Neural progenitor cell (in vitro differentiated cells): ENCODE measurements at regions not wholly inside any gene's neighbourhood (a gene's known extent, or its start where the extent isn't known, plus 50 kb on each side); places are given as distances from the start of the nearest gene placed in this dataset.

Experiments
- DNase-seq: peaks from one replicate; pipeline ENCODE4 v3.0.0-alpha.2; 2016; ENCODE audit warnings: low spot score
- H2AFZ ChIP-seq: fragments of 200-600 bp; sonication (generic); replicated peaks from 2 replicates; pipeline ENCODE4 v1.6.1; 2016; ENCODE audit warnings: antibody characterized with exemption
- H3F3A ChIP-seq: fragments of 200-600 bp; sonication (generic); 2 replicates; pipeline ENCODE4 v1.6.1; 2016; ENCODE audit warnings: antibody characterized with exemption, low read depth
- H3K27ac ChIP-seq: fragments of 200-600 bp; sonication (generic); 2 replicates; pipeline ENCODE4 v1.5.1; 2016; ENCODE audit warnings: mild to moderate bottlenecking
- H3K27me3 ChIP-seq: fragments of 200-600 bp; sonication (generic); 2 replicates; pipeline ENCODE4 v1.6.1; 2016; ENCODE audit warnings: mild to moderate bottlenecking, moderate library complexity
- H3K36me3 ChIP-seq: fragments of 200-600 bp; sonication (generic); 2 replicates; pipeline ENCODE4 v1.5.1; 2016
- H3K4me1 ChIP-seq: fragments of 200-600 bp; sonication (generic); 2 replicates; pipeline ENCODE4 v1.6.1; 2016; ENCODE audit warnings: mixed run types
- H3K4me2 ChIP-seq: fragments of 200-600 bp; sonication (generic); 2 replicates; pipeline ENCODE4 v1.6.1; 2016
- H3K4me3 ChIP-seq: fragments of 200-600 bp; sonication (generic); 2 replicates; pipeline ENCODE4 v1.5.1; 2016
- H3K79me2 ChIP-seq: fragments of 200-600 bp; sonication (generic); 2 replicates; pipeline ENCODE4 v1.6.1; 2016; ENCODE audit warnings: low read depth
- H3K9ac ChIP-seq: fragments of 200-600 bp; sonication (generic); 2 replicates; pipeline ENCODE4 v1.6.1; 2016
- H3K9me3 ChIP-seq: fragments of 200-600 bp; sonication (generic); 2 replicates; pipeline ENCODE4 v1.5.1; 2016; ENCODE audit warnings: low read depth
- H4K20me1 ChIP-seq: fragments of 200-600 bp; sonication (generic); 2 replicates; pipeline ENCODE4 v1.6.1; 2016; ENCODE audit warnings: low read depth
- H3K27ac Mint-ChIP-seq: 3 replicates; pipeline ENCODE4 v1.8.0; 2021; ENCODE audit warnings: mixed read lengths
- H3K27me3 Mint-ChIP-seq: 2 replicates; pipeline ENCODE4 v1.8.0; 2022; ENCODE audit warnings: low read depth, mild to moderate bottlenecking, inconsistent platforms, moderate library complexity, mixed read lengths; ENCODE audit not compliant: insufficient read depth
- H3K36me3 Mint-ChIP-seq: 3 replicates; pipeline ENCODE4 v1.8.0; 2021; ENCODE audit warnings: mixed read lengths
- H3K4me1 Mint-ChIP-seq: 3 replicates; pipeline ENCODE4 v1.8.0; 2021; ENCODE audit warnings: mixed read lengths
- H3K4me3 Mint-ChIP-seq: 3 replicates; pipeline ENCODE4 v1.8.0; 2021; ENCODE audit warnings: mild to moderate bottlenecking, moderate library complexity, mixed read lengths
- H3K9me3 Mint-ChIP-seq: 3 replicates; pipeline ENCODE4 v1.8.0; 2020; ENCODE audit warnings: mixed read lengths
- CTCF ChIP-seq: fragments of 200-600 bp; sonication (generic); IDR thresholded peaks from 2 replicates; pipeline ENCODE4 v1.5.1; 2017; ENCODE audit warnings: antibody characterized with exemption, mild to moderate bottlenecking
- EZH2 ChIP-seq: fragments of 200-600 bp; sonication (generic); IDR thresholded peaks from 2 replicates; pipeline ENCODE4 v1.6.1; 2017; ENCODE audit warnings: antibody characterized with exemption, mild to moderate bottlenecking, moderate library complexity
- EZH2phosphoT487 ChIP-seq: fragments of 200-600 bp; sonication (generic); IDR thresholded peaks from 2 replicates; pipeline ENCODE4 v1.6.1; 2017; ENCODE audit warnings: antibody characterized with exemption

GRCh38 chr3:182041668-182042291 lies 330.1 kb downstream of the SOX2 start:
- Mint-ChIP-seq H3K27me3 (peaks cover 3% of the 10 kb centered on the region), H3K9me3 (peaks cover 10% of the 10 kb centered on the region), H3K4me1 (no peaks in the 10 kb centered on the region), H3K27ac (no peak overlapping the region), H3K4me3 (no peak overlapping the region), H3K36me3 (peaks cover 3% of the 10 kb centered on the region)
- H3K36me3 ChIP-seq = no peaks in the 10 kb centered on the region
- TF ChIP-seq EZH2 (no peak), EZH2phosphoT487 (no peak), CTCF (no peak)
- H3K9me3 ChIP-seq = no peaks in the 10 kb centered on the region
- no peaks in the 10 kb centered on the region for H3F3A ChIP-seq
- no peak overlapping the region for H3K9ac ChIP-seq
- no peaks in the 10 kb centered on the region for H3K4me1 ChIP-seq
- H4K20me1 ChIP-seq = no peaks in the 10 kb centered on the region
- no peak overlapping the region for H3K4me3 ChIP-seq
- no peak overlapping the region for H3K27ac ChIP-seq
- no peak overlapping the region for H2AFZ ChIP-seq
- H3K79me2 ChIP-seq = no peaks in the 10 kb centered on the region
- H3K27me3 ChIP-seq = no peaks in the 10 kb centered on the region
- H3K4me2 ChIP-seq = no peak overlapping the region
- no peak for DNase-seq

- H2AFZ ChIP-seq = no peak overlapping the region
- peaks cover 6% of the 10 kb centered on the region for H3K9me3 Mint-ChIP-seq
- TF ChIP-seq EZH2 = no peak
- TF ChIP-seq CTCF = no peak
- TF ChIP-seq EZH2phosphoT487 = no peak
- H3K79me2 ChIP-seq = no peaks in the 10 kb centered on the region
- H3K27me3 Mint-ChIP-seq = peaks cover 3% of the 10 kb centered on the region
- H3K9ac ChIP-seq = no peak overlapping the region
- H3K4me1 ChIP-seq = no peaks in the 10 kb centered on the region
- no peak overlapping the region for H3K27ac ChIP-seq
- H3K4me2 ChIP-seq = no peak overlapping the region
- H3K27me3 ChIP-seq = no peaks in the 10 kb centered on the region
- H3K9me3 ChIP-seq = no peaks in the 10 kb centered on the region
- H3F3A ChIP-seq = no peaks in the 10 kb centered on the region
- H3K4me1 Mint-ChIP-seq = no peaks in the 10 kb centered on the region
- DNase-seq = no peak
- no peak overlapping the region for H3K4me3 ChIP-seq
- no peaks in the 10 kb centered on the region for H4K20me1 ChIP-seq
- no peaks in the 10 kb centered on the region for H3K36me3 ChIP-seq
- H3K36me3 Mint-ChIP-seq = peaks cover 3% of the 10 kb centered on the region
- H3K4me3 Mint-ChIP-seq = no peak overlapping the region
- no peak overlapping the region for H3K27ac Mint-ChIP-seq
These were observed 334.0 kb downstream of the SOX2 start for GRCh38 chr3:182045736-182046135.

GRCh38 chr3:182046166-182046764 lies 334.5 kb downstream of the SOX2 start:
- no peak overlapping the region for H2AFZ ChIP-seq
- H3K79me2 ChIP-seq = no peaks in the 10 kb centered on the region
- H3K4me1 Mint-ChIP-seq = no peaks in the 10 kb centered on the region
- no peaks in the 10 kb centered on the region for H3K4me1 ChIP-seq
- TF ChIP-seq EZH2 (no peak), CTCF (no peak), EZH2phosphoT487 (no peak)
- H4K20me1 ChIP-seq = no peaks in the 10 kb centered on the region
- peaks cover 3% of the 10 kb centered on the region for H3K27me3 Mint-ChIP-seq
- no peak overlapping the region for H3K27ac ChIP-seq
- no peaks in the 10 kb centered on the region for H3F3A ChIP-seq
- no peak overlapping the region for H3K4me3 Mint-ChIP-seq
- H3K9me3 ChIP-seq = no peaks in the 10 kb centered on the region
- H3K4me3 ChIP-seq = no peak overlapping the region
- H3K9me3 Mint-ChIP-seq = peaks cover 6% of the 10 kb centered on the region
- H3K9ac ChIP-seq = no peak overlapping the region
- H3K27ac Mint-ChIP-seq = no peak overlapping the region
- no peaks in the 10 kb centered on the region for H3K27me3 ChIP-seq
- no peak overlapping the region for H3K4me2 ChIP-seq
- no peak for DNase-seq
- H3K36me3 ChIP-seq = no peaks in the 10 kb centered on the region
- peaks cover 3% of the 10 kb centered on the region for H3K36me3 Mint-ChIP-seq
